GM19397 (cell line): ENCODE measurements at regions not wholly inside any gene's neighbourhood (a gene's known extent, or its start where the extent isn't known, plus 50 kb on each side); places are given as distances from the start of the nearest gene placed in this dataset.

ENCODE experiments used
- ATAC-seq: cut with Tn5 transposase; IDR thresholded peaks from one replicate; pipeline ENCODE4 v1.9.1; 2021; ENCODE audit warnings: mild to moderate bottlenecking, moderate library complexity; ENCODE audit not compliant: unreplicated experiment

- ATAC-seq: no peak
Measured at GRCh38 chr16:85461022-85461813, 151.9 kb upstream of the GSE1 start.

- ATAC-seq: no peak
Measured at GRCh38 chr16:85461814-85462713, 151.1 kb upstream of the GSE1 start.

GRCh38 chr16:85462714-85463611 is 150.2 kb upstream of the GSE1 start:
- ATAC-seq: no peak

- no peak for ATAC-seq
Measured at GRCh38 chr16:85463672-85464382, 149.3 kb upstream of the GSE1 start.

- ATAC-seq: no peak
Measured at GRCh38 chr16:85464383-85465305, 148.5 kb upstream of the GSE1 start.

- no peak for ATAC-seq
Measured at GRCh38 chr16:85465328-85466303, 147.5 kb upstream of the GSE1 start.

- ATAC-seq: no peak
Measured at GRCh38 chr16:85466304-85466700, 146.8 kb upstream of the GSE1 start.

GRCh38 chr16:85466989-85467388 is 146.1 kb upstream of the GSE1 start:
- no peak for ATAC-seq

GRCh38 chr16:85469929-85470590 is 143.1 kb upstream of the GSE1 start:
- no peak for ATAC-seq

- ATAC-seq: no peak
Measured at GRCh38 chr16:85470873-85471272, 142.2 kb upstream of the GSE1 start.

- ATAC-seq: no peak
Measured at GRCh38 chr16:85471469-85472431, 141.4 kb upstream of the GSE1 start.

- no peak for ATAC-seq
Measured at GRCh38 chr16:85472514-85472913, 140.6 kb upstream of the GSE1 start.

GRCh38 chr16:85473323-85473722 is 139.8 kb upstream of the GSE1 start:
- no peak for ATAC-seq

GRCh38 chr16:85473909-85474620 is 139.1 kb upstream of the GSE1 start:
- ATAC-seq: no peak

GRCh38 chr16:85474621-85475217 is 138.4 kb upstream of the GSE1 start:
- ATAC-seq: no peak
